GM12874 (cell line): ENCODE measurements at regions not wholly inside any gene's neighbourhood (a gene's known extent, or its start where the extent isn't known, plus 50 kb on each side); places are given as distances from the start of the nearest gene placed in this dataset.

Experiments
- TF ChIP-seq, protein P1 (sequence below): IDR thresholded peaks from 2 replicates; pipeline ENCODE4 v1.5.1; 2011; ENCODE audit warnings: low read depth, mild to moderate bottlenecking, control low read depth, low read length, moderate library complexity; ENCODE audit not compliant: insufficient read depth

DNA sequence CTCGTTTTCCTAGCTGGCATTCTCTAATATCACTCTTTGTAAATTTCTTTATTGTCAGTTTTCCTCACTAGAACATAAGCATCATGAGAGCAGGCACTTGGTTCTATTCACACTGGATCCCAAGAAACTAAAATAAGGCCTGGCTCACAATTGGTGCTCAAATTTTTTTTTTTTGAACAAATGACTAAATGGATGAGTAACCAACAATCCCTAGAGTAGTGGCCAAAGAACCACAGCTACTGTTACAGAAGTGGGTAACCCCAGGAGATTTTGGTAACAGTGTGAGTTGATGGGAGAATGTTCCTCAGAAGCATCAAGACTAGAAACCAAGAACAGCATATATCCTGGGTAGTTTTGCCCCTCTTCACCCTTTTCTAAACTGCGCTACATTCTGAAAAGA lies 572.6 kb downstream of the INSC start:
- TF ChIP-seq, protein P1, sequence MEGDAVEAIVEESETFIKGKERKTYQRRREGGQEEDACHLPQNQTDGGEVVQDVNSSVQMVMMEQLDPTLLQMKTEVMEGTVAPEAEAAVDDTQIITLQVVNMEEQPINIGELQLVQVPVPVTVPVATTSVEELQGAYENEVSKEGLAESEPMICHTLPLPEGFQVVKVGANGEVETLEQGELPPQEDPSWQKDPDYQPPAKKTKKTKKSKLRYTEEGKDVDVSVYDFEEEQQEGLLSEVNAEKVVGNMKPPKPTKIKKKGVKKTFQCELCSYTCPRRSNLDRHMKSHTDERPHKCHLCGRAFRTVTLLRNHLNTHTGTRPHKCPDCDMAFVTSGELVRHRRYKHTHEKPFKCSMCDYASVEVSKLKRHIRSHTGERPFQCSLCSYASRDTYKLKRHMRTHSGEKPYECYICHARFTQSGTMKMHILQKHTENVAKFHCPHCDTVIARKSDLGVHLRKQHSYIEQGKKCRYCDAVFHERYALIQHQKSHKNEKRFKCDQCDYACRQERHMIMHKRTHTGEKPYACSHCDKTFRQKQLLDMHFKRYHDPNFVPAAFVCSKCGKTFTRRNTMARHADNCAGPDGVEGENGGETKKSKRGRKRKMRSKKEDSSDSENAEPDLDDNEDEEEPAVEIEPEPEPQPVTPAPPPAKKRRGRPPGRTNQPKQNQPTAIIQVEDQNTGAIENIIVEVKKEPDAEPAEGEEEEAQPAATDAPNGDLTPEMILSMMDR, result no peak

DNA sequence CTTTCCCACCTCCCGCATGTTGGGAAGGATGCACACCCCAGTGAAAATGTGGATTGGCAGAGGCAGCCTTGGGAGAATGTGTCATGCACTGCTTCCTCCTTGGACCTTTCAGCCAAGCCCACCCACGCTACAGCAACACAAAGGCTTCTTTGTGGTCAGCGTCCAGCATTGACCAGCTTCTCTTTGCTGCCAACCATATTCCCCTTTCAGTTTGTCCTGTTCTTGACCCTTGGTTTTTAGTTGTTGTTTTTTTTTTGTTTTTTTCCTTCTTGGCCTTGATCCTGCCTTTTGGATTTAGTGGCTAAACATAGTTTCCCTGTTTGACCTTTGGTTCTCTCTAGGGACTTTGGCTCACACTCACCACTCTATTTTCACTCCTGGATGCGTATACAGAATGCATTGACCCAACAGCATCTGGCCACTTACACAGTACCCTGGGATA lies 573.6 kb downstream of the INSC start:
- TF ChIP-seq, protein P1, result no peak

DNA sequence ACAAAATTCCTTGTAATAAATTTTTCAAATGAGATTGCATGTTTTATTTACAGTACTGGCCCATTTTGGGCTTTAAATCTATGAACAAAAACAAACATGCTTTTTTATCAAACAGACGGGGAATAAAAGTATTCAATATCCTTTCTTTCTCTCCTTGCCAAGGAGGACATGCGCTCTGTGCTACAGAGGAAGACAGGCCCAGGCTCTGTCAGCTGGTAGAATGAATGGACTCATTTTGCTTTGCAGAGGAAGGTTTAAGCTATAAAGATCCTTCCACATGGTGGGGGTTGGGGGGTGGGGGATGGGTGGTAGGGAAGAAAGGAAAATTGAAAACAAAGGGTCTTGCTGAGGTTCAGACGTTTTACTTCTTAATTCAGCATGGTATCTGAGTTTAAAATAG lies 575.6 kb downstream of the INSC start:
- TF ChIP-seq, protein P1, result no peak

DNA sequence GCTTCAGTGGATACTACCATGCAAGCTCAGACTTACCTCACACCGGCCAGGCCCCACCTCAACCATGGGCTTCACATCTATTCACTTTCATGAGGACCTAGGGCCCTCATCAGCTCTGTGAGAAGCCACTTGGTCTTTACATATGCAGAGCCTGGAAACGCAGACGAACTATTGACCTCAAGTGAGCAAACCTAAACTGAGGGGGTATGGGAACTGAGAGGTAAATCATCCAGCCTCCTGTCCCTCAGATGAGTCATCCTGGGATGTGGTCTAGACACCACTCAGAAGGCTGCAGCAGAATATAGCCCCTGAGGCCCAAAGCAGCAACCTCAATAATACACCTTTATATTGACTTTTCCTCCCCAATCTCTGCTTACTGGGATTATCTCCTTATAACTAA lies 578.0 kb downstream of the INSC start:
- TF ChIP-seq, protein P1, result no peak

DNA sequence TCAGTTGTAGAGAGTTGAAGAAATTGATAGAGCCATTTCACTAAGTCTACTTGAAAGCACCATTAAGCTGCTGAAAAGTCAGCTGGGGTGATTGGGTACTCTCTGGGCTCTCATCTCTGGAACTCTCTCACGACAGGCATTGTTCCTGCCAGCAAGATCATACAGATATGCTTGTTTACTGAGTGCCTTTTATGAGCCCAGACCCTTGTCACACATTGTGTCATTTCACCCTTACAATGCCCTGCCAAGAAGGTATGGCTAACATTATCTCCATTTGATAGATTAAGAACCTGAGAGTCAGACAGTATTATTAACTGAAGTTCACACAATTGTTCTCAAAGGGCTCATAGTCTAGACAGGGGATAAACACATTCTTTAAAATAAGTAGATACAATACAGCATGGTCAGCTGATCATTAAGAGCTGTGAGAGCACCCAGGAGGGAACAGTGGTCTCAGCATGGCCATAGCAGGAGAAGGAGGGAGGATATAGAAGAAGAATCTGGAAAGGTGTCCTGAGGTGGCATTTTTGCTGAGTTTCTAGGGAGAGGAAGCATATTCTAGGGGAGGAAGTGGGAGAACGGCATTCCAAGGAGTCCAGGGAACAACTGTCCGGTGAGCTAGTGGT lies 580.5 kb downstream of the INSC start:
- TF ChIP-seq, protein P1, result no peak

DNA sequence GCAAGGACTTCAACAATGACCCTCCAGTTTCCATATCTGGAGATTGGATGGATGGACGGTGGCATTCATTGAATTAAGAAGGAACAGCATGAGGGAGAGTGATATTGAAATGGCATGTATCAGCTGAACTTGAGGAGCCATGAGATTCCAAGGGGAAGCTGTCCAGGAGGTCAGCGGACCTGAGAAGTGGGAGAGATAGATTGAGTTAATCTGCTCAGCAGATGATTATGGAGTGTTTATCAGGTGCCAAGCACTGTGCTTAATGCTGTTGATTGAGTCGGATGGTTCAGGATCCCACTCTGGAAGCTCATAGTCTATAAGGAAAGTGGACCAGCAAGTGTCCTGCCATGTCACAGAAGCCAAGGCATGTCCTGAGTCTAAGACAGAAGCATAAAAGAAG lies 581.3 kb downstream of the INSC start:
- TF ChIP-seq, protein P1, result no peak

DNA sequence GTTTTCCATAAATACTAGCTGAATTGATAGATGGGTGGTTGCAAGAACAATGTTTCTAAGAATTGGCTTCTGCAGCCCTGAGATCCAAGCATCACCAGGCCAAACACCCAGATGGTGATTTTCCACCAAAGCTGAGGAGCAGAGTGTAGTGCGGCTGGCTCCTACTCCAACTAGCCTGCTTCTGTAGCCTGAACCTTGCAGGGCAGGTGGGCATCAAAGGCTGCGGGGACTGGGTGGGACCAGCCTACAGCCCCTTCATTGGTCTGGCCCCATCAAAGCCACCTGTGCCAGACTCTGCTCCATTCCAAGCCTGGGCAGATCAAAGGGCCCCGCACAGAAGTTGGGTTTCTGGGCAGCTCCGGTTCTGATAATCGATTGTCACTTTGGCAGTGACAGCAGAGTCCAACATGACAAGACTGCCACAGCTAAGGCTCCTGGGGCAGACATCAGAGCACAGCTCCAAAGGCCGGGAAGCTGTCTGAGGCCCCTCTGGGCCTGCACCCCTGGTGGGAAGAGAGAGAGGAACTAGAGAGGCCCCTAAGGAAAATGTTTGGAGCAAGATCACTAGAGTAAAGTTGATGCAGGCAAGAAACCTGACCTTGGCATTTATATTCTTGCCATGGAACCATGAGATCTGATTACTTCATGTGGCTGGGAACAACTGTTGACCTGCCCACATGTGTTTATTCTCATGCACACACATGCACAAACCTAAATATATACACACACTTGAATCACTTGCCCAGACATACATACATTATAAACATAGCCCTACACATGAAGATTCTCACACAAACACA lies 582.9 kb downstream of the INSC start:
- TF ChIP-seq, protein P1, result no peak
